HK-2 (cell line): ENCODE measurements at regions not wholly inside any gene's neighbourhood (a gene's known extent, or its start where the extent isn't known, plus 50 kb on each side); places are given as distances from the start of the nearest gene placed in this dataset.
A peak's percentile ranks its signal among the peaks of the same experiment; 100 is the strongest.
"Not testable (repeated sequence)": the region's sequence is repeated elsewhere in the genome, so short reads cannot be mapped to it uniquely, and the experiment has no call there.

Source experiments
- DNase-seq: peaks from one replicate; pipeline ENCODE4 v3.0.0-alpha.2; 2018; ENCODE audit not compliant: unreplicated experiment

- DNase-seq: no peak
Measured at GRCh38 chr3:152773633-152774032, 61.3 kb upstream of the P2RY1 start.

- DNase-seq: not testable (repeated sequence)
Measured at GRCh38 chr3:152774230-152774629, 60.7 kb upstream of the P2RY1 start.

- DNase-seq: no peak
Measured at GRCh38 chr3:152778022-152778421, 56.9 kb upstream of the P2RY1 start.

GRCh38 chr3:152779653-152780052, 55.3 kb upstream of the P2RY1 start:
- DNase-seq: peak; percentile 0

- DNase-seq: no peak
Measured at GRCh38 chr3:152780553-152780952, 54.4 kb upstream of the P2RY1 start.

- no peak for DNase-seq
Measured at GRCh38 chr3:152785051-152785450, 49.9 kb upstream of the P2RY1 start.
